K562 (cell line): ENCODE measurements at regions not wholly inside any gene's neighbourhood (a gene's known extent, or its start where the extent isn't known, plus 50 kb on each side); places are given as distances from the start of the nearest gene placed in this dataset.

Experiments
- HNRNPH1 ChIP-seq: fragments of 200-400 bp; formaldehyde crosslinking; optimal IDR thresholded peaks from 2 replicates; pipeline ENCODE3; 2017; ENCODE audit warnings: low read depth, mild to moderate bottlenecking, low read length, moderate library complexity
- RBM22 ChIP-seq: fragments of 200-400 bp; formaldehyde crosslinking; IDR thresholded peaks from 2 replicates; pipeline ENCODE4 v1.6.1; 2018; ENCODE audit warnings: low read length, low read depth; ENCODE audit not compliant: poor library complexity, severe bottlenecking
- SAP30 ChIP-seq: fragments of 200-600 bp; sonication (generic); IDR thresholded peaks from 2 replicates; pipeline ENCODE4 v1.6.1; 2012; ENCODE audit warnings: borderline replicate concordance, low read depth, mild to moderate bottlenecking, moderate library complexity, low read length, control low read depth, inconsistent platforms; ENCODE audit not compliant: insufficient read depth, poor library complexity, severe bottlenecking
- U2AF1 ChIP-seq: fragments of 200-400 bp; formaldehyde crosslinking; optimal IDR thresholded peaks from 2 replicates; pipeline ENCODE3; 2017; ENCODE audit warnings: mild to moderate bottlenecking, low read depth, low read length, moderate library complexity
- ZBTB40 ChIP-seq, 2 experiments: fragments of 450-650 bp in 1 of 2; sonication (generic) in 1 of 2; formaldehyde crosslinking in 1 of 2; IDR thresholded peaks; 2 replicates each; pipeline versions ENCODE4 v1.7.1 to v1.9.0; 2016 to 2022; ENCODE audit warnings: inconsistent platforms in 1 of 2, mild to moderate bottlenecking in 1 of 2, missing genetic modification reagents in 1 of 2
- TF ChIP-seq, protein P1 (sequence below): fragments of 450-650 bp; IDR thresholded peaks from 2 replicates; pipeline ENCODE4 v1.6.1; 2016; ENCODE audit warnings: mild to moderate bottlenecking

GRCh38 chr5:135114759-135115158 lies 80.7 kb upstream of the PITX1 start (continued):
- no peak for TF ChIP-seq ZBTB40 (IDR thresholded peaks at IDR 0.05)
- TF ChIP-seq ZBTB40 (CRISPR knock-in tag; IDR thresholded peaks at IDR 0.05) = no peak
- TF ChIP-seq U2AF1 = no peak
- no peak for TF ChIP-seq SAP30
- no peak for TF ChIP-seq RBM22
- TF ChIP-seq, protein P1, sequence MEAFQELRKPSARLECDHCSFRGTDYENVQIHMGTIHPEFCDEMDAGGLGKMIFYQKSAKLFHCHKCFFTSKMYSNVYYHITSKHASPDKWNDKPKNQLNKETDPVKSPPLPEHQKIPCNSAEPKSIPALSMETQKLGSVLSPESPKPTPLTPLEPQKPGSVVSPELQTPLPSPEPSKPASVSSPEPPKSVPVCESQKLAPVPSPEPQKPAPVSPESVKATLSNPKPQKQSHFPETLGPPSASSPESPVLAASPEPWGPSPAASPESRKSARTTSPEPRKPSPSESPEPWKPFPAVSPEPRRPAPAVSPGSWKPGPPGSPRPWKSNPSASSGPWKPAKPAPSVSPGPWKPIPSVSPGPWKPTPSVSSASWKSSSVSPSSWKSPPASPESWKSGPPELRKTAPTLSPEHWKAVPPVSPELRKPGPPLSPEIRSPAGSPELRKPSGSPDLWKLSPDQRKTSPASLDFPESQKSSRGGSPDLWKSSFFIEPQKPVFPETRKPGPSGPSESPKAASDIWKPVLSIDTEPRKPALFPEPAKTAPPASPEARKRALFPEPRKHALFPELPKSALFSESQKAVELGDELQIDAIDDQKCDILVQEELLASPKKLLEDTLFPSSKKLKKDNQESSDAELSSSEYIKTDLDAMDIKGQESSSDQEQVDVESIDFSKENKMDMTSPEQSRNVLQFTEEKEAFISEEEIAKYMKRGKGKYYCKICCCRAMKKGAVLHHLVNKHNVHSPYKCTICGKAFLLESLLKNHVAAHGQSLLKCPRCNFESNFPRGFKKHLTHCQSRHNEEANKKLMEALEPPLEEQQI = no peak
- TF ChIP-seq HNRNPH1 = no peak
